DOHH2 (cell line): ENCODE measurements at regions not wholly inside any gene's neighbourhood (a gene's known extent, or its start where the extent isn't known, plus 50 kb on each side); places are given as distances from the start of the nearest gene placed in this dataset.

Source experiments
- H3F3A ChIP-seq: fragments of 200-600 bp; sonication (generic), shearing (Covaris generic); 2 replicates; pipeline ENCODE4 v1.6.0; 2016; ENCODE audit warnings: antibody characterized with exemption, mild to moderate bottlenecking; ENCODE audit not compliant: control insufficient read depth, insufficient read depth
- H3K27ac ChIP-seq: fragments of 200-600 bp; sonication (generic); 2 replicates; pipeline ENCODE4 v1.5.1; 2014; ENCODE audit warnings: low read depth, mild to moderate bottlenecking, low read length, moderate library complexity
- H3K27me3 ChIP-seq: fragments of 200-600 bp; sonication (generic); 2 replicates; pipeline ENCODE4 v1.6.1; 2014; ENCODE audit warnings: mild to moderate bottlenecking, low read length, mixed read lengths; ENCODE audit not compliant: control insufficient read depth
- H3K36me3 ChIP-seq: fragments of 200-600 bp; sonication (generic); 2 replicates; pipeline ENCODE4 v1.6.1; 2014; ENCODE audit warnings: mild to moderate bottlenecking, low read length, moderate library complexity, mixed read lengths; ENCODE audit not compliant: control insufficient read depth
- H3K4me1 ChIP-seq: fragments of 200-600 bp; sonication (generic); 2 replicates; pipeline ENCODE4 v1.6.1; 2014; ENCODE audit warnings: mild to moderate bottlenecking, low read length, mixed read lengths; ENCODE audit not compliant: control insufficient read depth
- H3K4me2 ChIP-seq: fragments of 200-600 bp; sonication (generic); 2 replicates; pipeline ENCODE4 v1.6.0; 2014; ENCODE audit warnings: mild to moderate bottlenecking, low read length, moderate library complexity
- H3K4me3 ChIP-seq: fragments of 200-600 bp; sonication (generic); 2 replicates; pipeline ENCODE4 v1.5.1; 2014; ENCODE audit warnings: mild to moderate bottlenecking, low read length, mixed read lengths
- H3K79me2 ChIP-seq: fragments of 200-600 bp; sonication (generic); 2 replicates; pipeline ENCODE4 v1.6.1; 2014; ENCODE audit warnings: mild to moderate bottlenecking, low read length, mixed read lengths; ENCODE audit not compliant: control insufficient read depth
- H3K9me2 ChIP-seq: fragments of 200-600 bp; sonication (generic); replicated peaks from 2 replicates; pipeline ENCODE4 v1.6.1; 2014; ENCODE audit warnings: mild to moderate bottlenecking, low read length, mixed read lengths; ENCODE audit not compliant: control insufficient read depth
- H3K9me3 ChIP-seq: fragments of 200-600 bp; sonication (generic); 2 replicates; pipeline ENCODE4 v1.6.1; 2014; ENCODE audit warnings: antibody characterized with exemption, low read length, mixed read lengths; ENCODE audit not compliant: control insufficient read depth, insufficient read depth
- H4K20me1 ChIP-seq: fragments of 200-600 bp; sonication (generic); 2 replicates; pipeline ENCODE4 v1.6.0; 2014; ENCODE audit warnings: low read depth, mild to moderate bottlenecking, antibody characterized with exemption, low read length, moderate library complexity; ENCODE audit not compliant: control insufficient read depth, insufficient read depth
- EZH2phosphoT487 ChIP-seq: fragments of 200-600 bp; sonication (generic); IDR thresholded peaks from 2 replicates; pipeline ENCODE4 v1.6.1; 2017; ENCODE audit warnings: borderline replicate concordance, mild to moderate bottlenecking, antibody characterized with exemption, low read length, moderate library complexity, mixed read lengths
- TF ChIP-seq, protein P1 (sequence below): fragments of 200-600 bp; sonication (generic); IDR thresholded peaks from one replicate; pipeline ENCODE4 v1.5.1; 2014; ENCODE audit warnings: antibody characterized with exemption, mild to moderate bottlenecking, low read depth, low read length; ENCODE audit not compliant: poor library complexity, severe bottlenecking

DNA sequence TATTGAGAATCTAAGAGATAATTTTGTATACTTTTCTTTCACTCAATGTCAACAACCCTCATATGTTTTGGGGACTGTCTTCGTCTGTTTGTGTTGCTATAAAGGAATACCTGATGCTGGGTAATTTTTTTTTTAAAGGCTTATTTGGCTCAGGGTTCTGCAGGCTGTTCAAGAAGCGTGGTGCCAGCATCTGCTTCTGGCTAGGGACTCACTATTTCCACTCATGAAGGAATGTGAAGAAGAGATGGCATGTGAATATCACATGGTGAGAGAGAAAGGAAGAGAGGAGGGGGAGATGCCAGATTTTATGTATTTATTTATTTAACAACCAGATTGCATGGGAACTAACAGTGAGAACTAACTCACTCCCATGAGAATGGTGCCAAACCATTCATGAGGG is 827.4 kb upstream of the PHF14 start:
- TF ChIP-seq, protein P1, sequence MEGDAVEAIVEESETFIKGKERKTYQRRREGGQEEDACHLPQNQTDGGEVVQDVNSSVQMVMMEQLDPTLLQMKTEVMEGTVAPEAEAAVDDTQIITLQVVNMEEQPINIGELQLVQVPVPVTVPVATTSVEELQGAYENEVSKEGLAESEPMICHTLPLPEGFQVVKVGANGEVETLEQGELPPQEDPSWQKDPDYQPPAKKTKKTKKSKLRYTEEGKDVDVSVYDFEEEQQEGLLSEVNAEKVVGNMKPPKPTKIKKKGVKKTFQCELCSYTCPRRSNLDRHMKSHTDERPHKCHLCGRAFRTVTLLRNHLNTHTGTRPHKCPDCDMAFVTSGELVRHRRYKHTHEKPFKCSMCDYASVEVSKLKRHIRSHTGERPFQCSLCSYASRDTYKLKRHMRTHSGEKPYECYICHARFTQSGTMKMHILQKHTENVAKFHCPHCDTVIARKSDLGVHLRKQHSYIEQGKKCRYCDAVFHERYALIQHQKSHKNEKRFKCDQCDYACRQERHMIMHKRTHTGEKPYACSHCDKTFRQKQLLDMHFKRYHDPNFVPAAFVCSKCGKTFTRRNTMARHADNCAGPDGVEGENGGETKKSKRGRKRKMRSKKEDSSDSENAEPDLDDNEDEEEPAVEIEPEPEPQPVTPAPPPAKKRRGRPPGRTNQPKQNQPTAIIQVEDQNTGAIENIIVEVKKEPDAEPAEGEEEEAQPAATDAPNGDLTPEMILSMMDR, result no peak
- no peak for TF ChIP-seq EZH2phosphoT487
- no peak overlapping the region for H3K4me3 ChIP-seq

DNA sequence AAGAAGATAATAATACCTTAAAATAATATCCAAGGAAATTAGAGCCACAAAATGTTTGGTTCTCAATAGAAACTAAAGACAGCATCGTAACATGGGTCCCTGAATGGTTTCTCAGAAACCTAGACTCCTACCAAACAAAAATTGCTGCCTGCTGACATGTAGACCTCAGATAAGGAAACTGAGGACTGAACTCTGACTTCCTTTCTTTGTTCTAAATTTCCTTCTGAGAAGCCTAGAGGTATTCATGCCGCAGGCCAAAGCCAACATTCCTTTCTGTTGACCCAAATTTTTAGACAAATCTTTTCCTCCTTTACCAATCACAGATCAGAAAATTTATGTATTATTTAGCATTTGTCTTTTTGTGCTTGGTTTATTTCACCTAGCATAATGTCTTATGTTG is 816.7 kb upstream of the PHF14 start:
- Histone ChIP-seq H3K79me2 (no peaks in the 10 kb centered on the region), H3K4me2 (no peak overlapping the region), H3K9me3 (no peaks in the 10 kb centered on the region)

More for the DNA sequence above, 827.4 kb upstream of the PHF14 start:
- no peaks in the 10 kb centered on the region for H3K9me2 ChIP-seq
- H3K27me3 ChIP-seq, result no peaks in the 10 kb centered on the region
- no peaks in the 10 kb centered on the region for H3K36me3 ChIP-seq
- no peak overlapping the region for H3K27ac ChIP-seq
- no peaks in the 10 kb centered on the region for H3K4me1 ChIP-seq
- H3K4me2 ChIP-seq, result no peak overlapping the region
- no peaks in the 10 kb centered on the region for H3F3A ChIP-seq
- no peaks in the 10 kb centered on the region for H3K79me2 ChIP-seq
- no peaks in the 10 kb centered on the region for H4K20me1 ChIP-seq
- no peaks in the 10 kb centered on the region for H3K9me3 ChIP-seq

DNA sequence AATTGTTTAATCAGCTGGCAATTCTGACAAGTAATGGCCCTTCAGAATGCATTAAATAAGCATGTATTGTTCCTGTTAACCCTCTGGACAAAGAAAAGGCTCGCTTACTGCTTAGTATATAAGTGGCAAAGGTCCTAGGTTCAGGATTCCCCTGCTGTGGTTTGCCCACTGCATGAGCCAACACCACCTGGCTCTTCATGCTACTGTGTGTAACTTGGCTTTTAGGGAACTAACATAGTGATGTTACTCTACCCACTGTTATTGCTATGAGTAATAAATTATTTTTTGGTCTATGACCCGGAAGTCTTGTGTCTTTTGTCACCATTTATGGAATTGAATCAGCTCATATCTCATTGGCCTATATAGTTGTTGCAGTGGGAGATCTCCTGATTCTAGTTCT is 791.7 kb upstream of the PHF14 start:
- no peak overlapping the region for H3K27ac ChIP-seq
- TF ChIP-seq, protein P1, result no peak
- no peak for TF ChIP-seq EZH2phosphoT487
- H3K36me3 ChIP-seq, result no peaks in the 10 kb centered on the region
- H3K9me2 ChIP-seq, result no peaks in the 10 kb centered on the region
- no peaks in the 10 kb centered on the region for H3K9me3 ChIP-seq
- no peaks in the 10 kb centered on the region for H3K4me1 ChIP-seq
- no peaks in the 10 kb centered on the region for H4K20me1 ChIP-seq
- H3K27me3 ChIP-seq, result no peaks in the 10 kb centered on the region
- H3F3A ChIP-seq, result no peaks in the 10 kb centered on the region
- no peak overlapping the region for H3K4me3 ChIP-seq
- no peaks in the 10 kb centered on the region for H3K79me2 ChIP-seq
- no peak overlapping the region for H3K4me2 ChIP-seq

More for the DNA sequence above, 816.7 kb upstream of the PHF14 start:
- H3K4me3 ChIP-seq, result no peak overlapping the region
- no peaks in the 10 kb centered on the region for H3K4me1 ChIP-seq
- H3F3A ChIP-seq, result no peaks in the 10 kb centered on the region
- TF ChIP-seq, protein P1, result no peak
- no peak for TF ChIP-seq EZH2phosphoT487
- no peaks in the 10 kb centered on the region for H3K27me3 ChIP-seq
- H3K27ac ChIP-seq, result no peak overlapping the region
- H3K36me3 ChIP-seq, result no peaks in the 10 kb centered on the region
- H3K9me2 ChIP-seq, result no peaks in the 10 kb centered on the region
- no peaks in the 10 kb centered on the region for H4K20me1 ChIP-seq

DNA sequence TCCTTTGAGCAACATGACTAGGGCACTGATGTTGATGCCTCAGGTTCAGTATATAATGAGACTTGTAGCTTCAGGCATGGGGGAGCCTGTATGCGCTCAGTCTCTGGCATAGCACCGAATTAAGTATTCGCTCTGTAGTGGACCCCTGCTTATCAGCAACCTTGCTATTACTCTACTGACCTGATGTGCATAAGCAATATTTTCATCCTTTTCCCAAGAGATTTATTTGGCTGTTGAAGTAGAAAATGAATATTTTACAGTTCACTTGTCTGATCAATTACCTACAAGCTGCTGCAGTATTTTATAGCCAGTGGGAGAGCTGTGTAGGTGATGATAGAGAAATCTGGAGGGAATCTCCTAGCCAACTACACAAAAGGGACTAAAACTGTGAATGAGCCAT is 781.6 kb upstream of the PHF14 start:
- no peak overlapping the region for H3K4me3 ChIP-seq
- H3K4me2 ChIP-seq, result no peak overlapping the region
- H4K20me1 ChIP-seq, result no peaks in the 10 kb centered on the region
- H3K27me3 ChIP-seq, result no peaks in the 10 kb centered on the region
- no peaks in the 10 kb centered on the region for H3K9me2 ChIP-seq
- TF ChIP-seq, protein P1, result no peak
- TF ChIP-seq EZH2phosphoT487, result no peak
- H3K4me1 ChIP-seq, result no peaks in the 10 kb centered on the region
- no peak overlapping the region for H3K27ac ChIP-seq
- no peaks in the 10 kb centered on the region for H3K9me3 ChIP-seq
- no peaks in the 10 kb centered on the region for H3F3A ChIP-seq
- no peaks in the 10 kb centered on the region for H3K36me3 ChIP-seq
- H3K79me2 ChIP-seq, result no peaks in the 10 kb centered on the region
